ENCODE measurements at regions not wholly inside any gene's neighbourhood (a gene's known extent, or its start where the extent isn't known, plus 50 kb on each side); places are given as distances from the start of the nearest gene placed in this dataset.
"Not testable (repeated sequence)": the region's sequence is repeated elsewhere in the genome, so short reads cannot be mapped to it uniquely, and the experiment has no call there.

DNA sequence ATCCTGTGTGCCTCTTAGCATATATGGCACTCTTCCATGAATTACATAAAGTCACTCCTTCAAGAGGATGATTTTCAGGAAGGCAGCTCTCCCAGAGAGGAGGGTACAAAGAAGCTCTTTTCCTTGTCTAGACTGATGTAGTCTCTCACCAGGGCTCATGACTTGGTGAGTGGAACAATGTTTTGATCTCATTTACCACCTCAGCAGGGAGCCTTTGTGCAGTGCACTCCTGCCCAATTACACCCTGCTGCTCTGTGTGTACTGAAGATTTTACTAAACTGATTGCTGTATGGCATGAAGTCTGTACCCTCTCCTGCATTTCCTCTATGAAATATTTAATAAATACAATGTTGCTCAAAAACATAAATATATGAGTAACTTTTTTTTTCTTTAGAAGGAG lies 598.3 kb upstream of the HS3ST5 start:
- FAIRE-seq (no peak), DNase-seq (ENCODE audit: insufficient read length, low spot score) (no peak)
- TF ChIP-seq POLR2A (IDR thresholded peaks at IDR 0.05; ENCODE audit: low read depth, low read length), result no peak

DNA sequence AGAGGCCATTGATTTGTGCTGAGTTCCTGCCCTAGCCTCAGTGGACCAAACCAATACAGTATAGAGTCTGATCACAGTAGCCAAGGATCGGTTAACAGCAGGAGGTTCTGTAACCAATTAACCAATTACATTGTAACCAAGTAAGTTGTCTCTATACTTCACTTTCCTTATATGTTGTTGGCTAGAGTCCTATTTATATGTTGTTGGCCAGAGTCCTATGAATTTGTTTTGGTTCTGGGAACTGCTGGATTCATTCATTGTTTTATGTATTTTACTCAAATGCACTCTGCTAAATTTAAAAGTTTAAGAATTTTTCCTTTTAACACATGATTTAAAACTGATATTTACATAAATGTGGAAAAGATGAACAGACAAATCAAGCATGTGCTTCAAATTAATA lies 597.4 kb upstream of the HS3ST5 start:
- DNase-seq (ENCODE audit: insufficient read length, low spot score) (no peak), FAIRE-seq (no peak)
- TF ChIP-seq POLR2A (IDR thresholded peaks at IDR 0.05; ENCODE audit: low read depth, low read length), result no peak

DNA sequence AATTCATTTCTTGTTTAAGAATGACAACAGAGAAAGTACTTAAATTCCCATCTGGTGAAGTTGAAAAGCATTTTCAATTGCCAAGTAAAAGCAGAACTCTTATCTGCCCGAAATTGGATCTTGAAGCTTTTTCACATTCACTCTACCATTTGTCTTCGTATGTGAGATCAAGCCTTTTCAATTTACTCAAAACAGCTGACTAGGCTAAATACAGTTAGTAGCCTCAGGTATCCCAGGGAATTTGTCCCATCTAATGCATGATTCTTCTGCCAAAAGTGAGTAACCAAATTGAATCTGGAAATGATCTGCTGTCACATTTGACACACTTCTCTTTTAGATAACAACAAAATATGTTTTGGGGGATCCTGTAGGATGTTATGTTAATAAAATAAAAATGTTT lies 596.8 kb upstream of the HS3ST5 start:
- TF ChIP-seq POLR2A (IDR thresholded peaks at IDR 0.05; ENCODE audit: low read depth, low read length), result no peak
- no peak for FAIRE-seq
- DNase-seq (ENCODE audit: insufficient read length, low spot score), result no peak

DNA sequence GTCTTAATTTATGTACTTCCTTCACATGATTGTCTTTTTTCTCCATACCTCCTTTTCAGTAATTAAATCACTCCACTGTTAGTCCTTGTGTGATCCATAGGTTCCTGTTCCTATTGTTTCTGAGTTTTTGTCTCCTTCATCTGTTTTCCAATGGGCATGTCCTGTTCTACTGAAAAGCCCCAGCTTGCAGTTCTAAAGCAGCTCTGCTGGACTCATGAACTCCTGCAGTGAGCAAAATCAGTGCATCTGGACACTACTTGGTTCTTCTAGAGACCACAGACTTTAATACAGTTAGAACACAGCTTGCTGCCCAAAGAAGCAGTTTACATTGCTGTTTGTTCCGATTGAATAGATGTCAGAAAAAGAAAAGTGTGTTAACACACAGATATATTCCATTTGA lies 593.3 kb upstream of the HS3ST5 start:
- no peak for FAIRE-seq
- no peak for DNase-seq (ENCODE audit: insufficient read length, low spot score)
- no peak for TF ChIP-seq POLR2A (IDR thresholded peaks at IDR 0.05; ENCODE audit: low read depth, low read length)

DNA sequence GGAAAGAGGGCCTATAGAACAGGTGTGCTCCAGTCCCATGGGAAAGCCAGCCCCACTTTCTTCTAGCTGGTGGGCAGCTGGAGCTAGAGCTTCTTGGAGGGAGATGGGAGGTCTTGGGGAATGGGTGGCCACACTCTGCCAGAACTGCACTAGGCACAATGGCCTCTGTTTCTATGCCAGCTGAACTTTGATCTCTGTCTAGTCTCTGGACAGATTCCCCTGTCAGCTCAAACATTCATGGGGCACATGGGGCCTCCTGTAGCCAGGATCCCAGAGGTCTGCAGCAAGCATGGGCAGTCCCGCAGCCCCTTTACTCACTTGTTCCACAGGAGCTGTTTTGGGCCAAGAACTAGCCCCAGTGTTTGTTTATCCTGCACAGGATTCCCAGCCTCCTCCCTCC lies 591.3 kb upstream of the HS3ST5 start:
- no peak for FAIRE-seq

DNA sequence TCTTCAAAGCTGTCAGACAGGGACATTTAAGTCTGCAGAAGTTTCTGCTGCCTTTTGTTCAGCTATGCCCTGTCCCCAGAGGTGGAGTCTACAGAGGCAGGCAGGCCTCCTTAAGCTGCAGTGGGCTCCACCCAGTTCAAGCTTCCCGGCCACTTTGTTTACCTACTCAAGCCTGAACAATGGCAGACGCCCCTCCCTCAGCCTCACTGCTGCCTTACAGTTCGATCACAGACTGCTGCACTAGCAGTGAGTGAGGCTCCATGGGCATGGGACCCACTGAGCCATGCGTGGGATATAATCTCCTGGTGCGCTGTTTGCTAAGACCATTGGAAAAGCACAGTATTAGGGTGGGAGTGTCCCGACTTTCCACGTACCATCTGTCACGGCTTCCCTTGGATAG lies 585.9 kb upstream of the HS3ST5 start:
- DNase-seq (ENCODE audit: insufficient read length, low spot score); FAIRE-seq: not testable (repeated sequence)

More for the DNA sequence above, 591.3 kb upstream of the HS3ST5 start:
- TF ChIP-seq POLR2A (IDR thresholded peaks at IDR 0.05; ENCODE audit: low read depth, low read length), result no peak
- no peak for DNase-seq (ENCODE audit: insufficient read length, low spot score)

DNA sequence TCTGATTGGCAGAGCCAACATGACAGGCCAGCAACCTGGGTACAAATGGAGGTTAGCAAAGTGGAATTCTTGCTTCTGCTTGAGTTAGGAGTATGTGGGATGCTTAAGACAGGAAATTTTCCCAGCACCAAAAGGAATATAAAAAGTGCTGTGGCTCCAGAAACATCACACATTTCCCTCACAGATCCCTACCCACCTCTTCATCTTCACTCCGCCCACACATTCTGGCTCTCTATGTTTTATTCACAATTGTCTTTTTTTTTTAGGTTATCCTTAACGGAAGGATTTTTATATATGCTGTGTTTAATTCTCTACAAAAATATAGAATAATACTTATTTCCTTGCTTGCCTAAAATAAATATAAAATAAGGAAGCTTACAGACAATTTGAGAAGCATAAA lies 563.3 kb upstream of the HS3ST5 start:
- DNase-seq (ENCODE audit: insufficient read length, low spot score), result no peak
- no peak for FAIRE-seq
- no peak for TF ChIP-seq POLR2A (IDR thresholded peaks at IDR 0.05; ENCODE audit: low read depth, low read length)

DNA sequence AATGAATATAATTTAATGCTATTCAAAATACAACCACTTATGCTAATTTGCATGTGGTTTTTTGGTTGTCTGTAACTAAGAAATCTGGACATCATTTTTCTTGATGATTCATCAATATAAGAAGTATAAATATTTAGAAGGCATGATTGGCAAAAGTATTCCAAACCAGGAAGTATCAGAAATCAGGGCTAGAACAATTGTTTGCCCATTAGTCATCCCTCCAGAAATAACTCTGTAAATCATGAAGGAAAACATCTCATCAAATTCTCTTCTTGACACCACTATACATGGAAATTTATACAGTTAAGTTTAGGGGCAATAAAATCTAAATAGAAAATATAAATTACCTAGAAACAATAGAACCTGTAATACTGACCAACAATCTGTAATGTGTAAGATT lies 554.7 kb upstream of the HS3ST5 start:
- DNase-seq (ENCODE audit: insufficient read length, low spot score), result no peak
- FAIRE-seq, result no peak
- TF ChIP-seq POLR2A (IDR thresholded peaks at IDR 0.05; ENCODE audit: low read depth, low read length), result no peak

DNA sequence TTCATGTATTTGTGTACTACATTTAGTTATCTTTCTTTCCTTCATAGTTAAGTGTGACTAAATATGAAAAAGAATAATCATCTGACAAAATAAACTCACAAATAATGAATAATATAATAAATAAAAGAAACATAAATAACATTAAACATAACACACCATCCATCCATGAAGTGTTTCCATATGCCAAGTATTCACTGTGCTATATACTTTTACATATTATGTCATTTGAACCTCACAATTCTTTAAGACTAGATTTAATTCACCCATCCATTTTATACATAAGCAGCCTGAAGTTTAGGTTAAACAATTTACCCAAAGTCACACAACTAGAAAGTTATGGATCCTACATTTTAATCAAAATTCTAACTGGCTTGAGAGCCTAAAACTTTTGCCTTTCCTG lies 549.4 kb upstream of the HS3ST5 start:
- FAIRE-seq, result no peak
- no peak for TF ChIP-seq POLR2A (IDR thresholded peaks at IDR 0.05; ENCODE audit: low read depth, low read length)

DNA sequence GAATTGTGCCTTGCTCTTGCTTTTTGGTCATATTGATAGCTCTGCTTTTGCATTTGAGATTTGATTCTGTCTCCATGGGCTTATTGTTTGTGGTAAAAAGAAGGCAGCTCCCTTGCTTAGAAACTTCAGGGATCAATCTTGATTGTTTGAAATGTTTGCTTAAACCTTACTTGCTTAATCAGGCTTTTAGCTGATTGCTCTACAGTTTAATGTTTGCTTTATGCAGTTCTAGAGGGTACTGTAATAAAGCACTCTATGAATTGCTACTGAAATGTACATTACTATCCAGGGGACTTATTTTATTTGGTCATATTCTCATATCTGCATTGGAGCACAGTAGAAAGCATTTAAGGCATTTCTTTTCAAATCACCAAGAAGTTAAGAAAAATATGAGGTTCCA lies 545.4 kb upstream of the HS3ST5 start:
- TF ChIP-seq POLR2A (IDR thresholded peaks at IDR 0.05; ENCODE audit: low read depth, low read length), result no peak
- FAIRE-seq (no peak), DNase-seq (ENCODE audit: insufficient read length, low spot score) (no peak)

More for the DNA sequence above, 549.4 kb upstream of the HS3ST5 start:
- no peak for DNase-seq (ENCODE audit: insufficient read length, low spot score)

DNA sequence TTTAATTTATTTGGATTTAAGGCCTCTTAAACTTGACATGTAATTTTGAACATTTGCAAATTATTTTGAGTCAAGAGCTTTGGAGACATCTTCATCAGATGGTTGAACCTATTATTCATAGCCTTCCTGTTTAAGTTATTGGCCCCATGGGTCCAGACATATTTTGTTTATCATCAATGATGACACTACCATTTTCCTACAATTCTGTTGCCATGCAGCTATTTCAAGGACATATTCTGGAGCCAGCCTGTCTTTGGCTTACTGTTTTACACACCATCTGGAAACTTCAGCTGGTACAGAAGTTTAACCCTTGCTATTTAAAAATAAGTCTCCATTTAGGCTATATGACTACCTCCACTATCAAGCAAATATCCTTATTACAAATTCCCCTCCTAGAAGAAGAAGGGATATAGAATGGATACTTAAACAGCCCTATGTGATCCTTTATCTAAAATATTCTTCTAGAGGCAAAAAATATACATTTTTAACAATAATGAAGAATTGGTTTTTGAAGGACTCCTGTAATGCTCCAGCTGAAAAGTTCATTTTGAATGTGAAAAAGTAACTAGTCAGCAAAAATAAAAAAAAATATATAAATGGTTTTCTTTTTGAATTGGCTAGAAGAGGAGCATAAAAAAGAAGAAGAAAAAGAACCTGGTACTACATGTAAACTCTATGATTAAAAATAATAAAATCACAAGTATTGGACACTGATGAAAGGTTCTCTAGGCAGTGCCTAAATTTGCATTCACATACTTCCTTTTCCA lies 544.0 kb upstream of the HS3ST5 start:
- FAIRE-seq, result no peak
- DNase-seq (ENCODE audit: insufficient read length, low spot score), result no peak
- TF ChIP-seq POLR2A (IDR thresholded peaks at IDR 0.05; ENCODE audit: low read depth, low read length), result no peak

DNA sequence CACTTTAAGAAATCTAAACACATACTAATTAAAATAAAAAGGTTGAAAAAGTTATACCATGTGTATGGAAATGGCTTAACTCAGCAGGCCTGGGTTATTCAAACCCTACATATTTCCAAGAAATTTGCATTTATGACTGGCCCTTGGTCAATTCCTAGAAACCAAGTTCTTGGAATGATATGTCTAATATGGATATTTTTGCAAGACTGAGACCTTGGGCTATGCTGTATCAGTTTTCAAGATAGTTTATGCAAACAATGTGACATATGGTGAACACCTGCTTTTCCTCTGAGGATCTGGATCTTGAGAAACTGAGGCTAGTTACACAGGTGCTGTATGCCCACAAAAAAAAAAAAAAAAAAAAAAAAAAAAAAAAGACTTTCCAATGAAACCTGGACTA lies 536.9 kb upstream of the HS3ST5 start:
- no peak for FAIRE-seq
- no peak for TF ChIP-seq POLR2A (IDR thresholded peaks at IDR 0.05; ENCODE audit: low read depth, low read length)
- no peak for DNase-seq (ENCODE audit: insufficient read length, low spot score)

DNA sequence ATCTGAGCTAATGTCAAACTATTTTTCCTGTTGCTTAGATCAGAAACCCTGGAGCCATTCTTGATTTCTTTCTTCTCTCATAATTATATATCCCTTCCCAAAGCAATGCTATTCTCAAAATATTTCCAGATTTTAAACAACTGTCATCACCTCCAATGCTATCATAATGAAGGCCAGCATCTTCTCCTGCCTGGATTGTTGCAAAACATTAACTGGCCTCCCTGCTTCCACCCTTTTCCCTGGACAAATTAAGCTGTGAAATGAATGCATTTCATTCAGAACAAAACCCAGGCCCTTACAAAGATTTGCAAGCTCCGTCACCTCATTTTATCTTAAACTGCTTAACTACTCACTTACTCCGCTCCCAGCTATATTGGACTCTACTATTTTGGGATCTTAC lies 535.3 kb upstream of the HS3ST5 start:
- no peak for TF ChIP-seq POLR2A (IDR thresholded peaks at IDR 0.05; ENCODE audit: low read depth, low read length)
- FAIRE-seq (no peak), DNase-seq (ENCODE audit: insufficient read length, low spot score) (no peak)

DNA sequence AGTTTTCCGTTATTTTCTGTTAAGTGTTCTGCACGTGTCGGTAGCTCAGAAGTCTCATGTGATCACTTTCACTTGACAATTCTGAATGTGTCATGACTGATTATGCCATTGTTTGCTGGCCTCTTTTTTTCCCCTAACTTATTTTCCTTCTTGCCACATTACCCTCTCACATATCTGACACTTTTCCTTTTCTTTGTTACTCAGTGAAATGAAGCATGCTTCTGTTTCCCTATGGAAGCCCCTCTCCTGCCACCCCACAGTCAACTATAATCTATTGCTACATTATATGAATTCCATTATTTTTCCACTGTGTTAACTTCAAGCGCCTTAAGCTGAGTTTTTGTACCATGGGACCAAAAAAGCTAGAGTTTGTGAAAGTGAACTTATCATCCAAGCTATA lies 531.6 kb upstream of the HS3ST5 start:
- DNase-seq (ENCODE audit: insufficient read length, low spot score), result no peak
- FAIRE-seq, result no peak
- no peak for TF ChIP-seq POLR2A (IDR thresholded peaks at IDR 0.05; ENCODE audit: low read depth, low read length)

DNA sequence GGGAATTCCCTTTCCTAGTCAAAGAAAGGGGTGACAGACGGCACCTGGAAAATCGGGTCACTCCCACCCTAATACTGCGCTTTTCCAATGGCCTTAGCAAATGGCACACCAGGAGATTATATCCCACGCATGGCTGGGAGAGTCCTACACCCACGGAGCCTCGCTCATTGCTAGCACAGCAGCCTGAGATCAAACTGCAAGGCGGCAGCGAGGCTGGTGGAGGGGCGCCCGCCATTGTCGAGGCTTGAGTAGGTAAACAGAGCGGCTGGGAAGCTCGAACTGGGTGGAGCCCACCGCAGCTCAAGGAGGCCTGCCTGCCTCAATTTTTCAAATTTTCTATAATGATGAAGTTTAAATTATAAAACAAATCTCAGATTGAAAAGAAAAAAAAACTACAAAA lies 522.7 kb upstream of the HS3ST5 start:
- FAIRE-seq; DNase-seq (ENCODE audit: insufficient read length, low spot score): not testable (repeated sequence)

DNA sequence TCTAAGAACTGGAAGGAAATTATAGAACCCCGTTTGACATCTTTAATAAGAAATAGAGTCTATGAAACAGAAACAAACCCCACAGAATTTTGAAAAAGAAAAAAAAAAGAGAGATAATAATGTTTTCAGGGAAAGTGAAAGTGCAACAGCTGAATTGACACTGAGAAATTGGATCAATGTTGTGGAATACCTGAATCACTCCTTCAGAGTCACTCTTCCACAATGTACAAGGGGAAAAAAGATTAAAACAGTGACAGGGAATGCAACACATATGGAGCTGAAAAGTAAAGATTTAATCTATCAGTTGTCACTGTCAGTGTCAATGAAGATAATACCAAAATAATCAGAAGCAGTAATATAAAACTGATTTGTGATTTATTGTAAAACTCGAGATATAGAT lies 520.8 kb upstream of the HS3ST5 start:
- DNase-seq (ENCODE audit: insufficient read length, low spot score), result no peak
- no peak for FAIRE-seq
- no peak for TF ChIP-seq POLR2A (IDR thresholded peaks at IDR 0.05; ENCODE audit: low read depth, low read length)
